B cell (primary cell): ENCODE measurements at regions not wholly inside any gene's neighbourhood (a gene's known extent, or its start where the extent isn't known, plus 50 kb on each side); places are given as distances from the start of the nearest gene placed in this dataset.

Experiments used
- ATAC-seq: fragments of 200-7000 bp; cut with Tn5 transposase; one replicate; pipeline ENCODE4 v1.10.0; 2021; ENCODE audit warnings: low read depth, mild to moderate bottlenecking, moderate number of reproducible peaks, moderate library complexity
- CTCF ChIA-PET: fragments of 350-600 bp; sonication (Branson Sonifier 250); formaldehyde crosslinking; loops from one replicate; lab custom pipeline; 2021; ENCODE audit warnings: antibody characterized with exemption, inconsistent platforms; lab: Charles Lee
- POLR2A ChIA-PET: fragments of 350-600 bp; sonication (Branson Sonifier 250); formaldehyde crosslinking; loops from one replicate; lab custom pipeline; 2021; ENCODE audit warnings: antibody characterized with exemption; lab: Charles Lee
- DNase-seq: peaks from one replicate; pipeline ENCODE4 v3.0.0; 2013
- H2AFZ ChIP-seq: 2 replicates; pipeline ENCODE4 v1.6.1; 2012; ENCODE audit warnings: mild to moderate bottlenecking, low read depth, low read length; ENCODE audit not compliant: insufficient read depth, poor library complexity, severe bottlenecking
- H3K27ac ChIP-seq, 2 donors: 1 replicate in 1 of 2; 2 replicates in 1 of 2; pipeline ENCODE4 v1.5.1; 2012 to 2013; ENCODE audit warnings: low read length in 2 of 2, mild to moderate bottlenecking in 2 of 2, moderate library complexity in 1 of 2
- H3K27me3 ChIP-seq, 4 experiments: fragments of 200-600 bp in 1 of 4; sonication (generic) in 1 of 4; replicated peaks in 1 of 4; 1 replicate in 2 of 4; 2 replicates in 2 of 4; pipeline versions ENCODE4 v1.6.1 to v1.7.0; 2013 to 2016; ENCODE audit warnings: low read length in 3 of 4, mild to moderate bottlenecking in 2 of 4, mixed read lengths in 1 of 4, moderate library complexity in 1 of 4; ENCODE audit not compliant: insufficient read depth in 4 of 4, control insufficient read depth in 3 of 4; ENCODE audit errors: control extremely low read depth in 1 of 4
- H3K36me3 ChIP-seq, 2 experiments: replicated peaks in 1 of 2; 1 replicate in 1 of 2; 2 replicates in 1 of 2; pipeline versions ENCODE4 v1.6.1 to v1.7.1; 2013; ENCODE audit warnings: low read length in 1 of 2; ENCODE audit not compliant: insufficient read depth in 2 of 2, control insufficient read depth in 1 of 2; ENCODE audit errors: control extremely low read depth in 1 of 2, extremely low read depth in 1 of 2
- H3K4me1 ChIP-seq, 2 donors: fragments of 200-600 bp in 1 of 2; sonication (generic) in 1 of 2; 1 replicate in 1 of 2; 2 replicates in 1 of 2; pipeline versions ENCODE4 v1.5.1 to v1.6.1; 2013 to 2017; ENCODE audit warnings: low read length in 2 of 2; ENCODE audit not compliant: control insufficient read depth in 2 of 2, insufficient read depth in 2 of 2
- H3K4me2 ChIP-seq: replicated peaks from 2 replicates; pipeline ENCODE3; 2012; ENCODE audit warnings: mild to moderate bottlenecking, low read depth, low read length; ENCODE audit not compliant: poor library complexity, severe bottlenecking
- H3K4me3 ChIP-seq, 5 experiments: fragments of 200-600 bp in 1 of 5; sonication (generic) in 1 of 5; 1 replicate in 3 of 5; 2 replicates in 2 of 5; pipeline versions ENCODE4 v1.5.1 to v1.7.0; 2011 to 2016; ENCODE audit warnings: low read length in 4 of 5, mild to moderate bottlenecking in 4 of 5, low read depth in 2 of 5, control low read depth in 1 of 5, moderate library complexity in 1 of 5; ENCODE audit not compliant: insufficient read depth in 1 of 5; ENCODE audit errors: control extremely low read depth in 1 of 5, extremely low read depth in 1 of 5
- H3K79me2 ChIP-seq: fragments of 200-600 bp; sonication (generic); one replicate; pipeline ENCODE4 v1.6.0; 2016; ENCODE audit warnings: low read length; ENCODE audit not compliant: control insufficient read depth, insufficient read depth
- H3K9ac ChIP-seq: fragments of 200-600 bp; sonication (generic); 2 replicates; pipeline ENCODE4 v1.6.1; 2017; ENCODE audit warnings: mild to moderate bottlenecking, low read length, moderate library complexity
- H3K9me3 ChIP-seq, 3 donors: one replicate each; pipeline versions ENCODE4 v1.6.1 to v1.7.1; 2013; ENCODE audit warnings: low read length in 2 of 3; ENCODE audit not compliant: control insufficient read depth in 2 of 3, insufficient read depth in 1 of 3; ENCODE audit errors: control extremely low read depth in 1 of 3
- H4K20me1 ChIP-seq: 2 replicates; pipeline ENCODE4 v1.6.0; 2012; ENCODE audit warnings: mild to moderate bottlenecking, low read length; ENCODE audit not compliant: insufficient read depth, control insufficient read depth, poor library complexity, severe bottlenecking
- H3K27ac Mint-ChIP-seq: one replicate; pipeline ENCODE4 v1.8.0; 2021; ENCODE audit warnings: mixed read lengths
- H3K27me3 Mint-ChIP-seq: one replicate; pipeline ENCODE4 v1.8.0; 2021; ENCODE audit warnings: mixed read lengths
- H3K4me1 Mint-ChIP-seq: one replicate; pipeline ENCODE4 v1.8.0; 2021; ENCODE audit warnings: mixed read lengths
- H3K4me3 Mint-ChIP-seq: one replicate; pipeline ENCODE4 v1.8.0; 2021; ENCODE audit warnings: mixed read lengths
- H3K9me3 Mint-ChIP-seq: one replicate; pipeline ENCODE4 v1.8.0; 2022; ENCODE audit warnings: mixed read lengths; ENCODE audit not compliant: insufficient read depth
- CTCF ChIP-seq: fragments of 200-600 bp; IDR thresholded peaks from one replicate; pipeline ENCODE4 v1.8.0; 2022; ENCODE audit warnings: antibody characterized with exemption, mild to moderate bottlenecking
- EZH2 ChIP-seq: IDR thresholded peaks from 2 replicates; pipeline ENCODE4 v1.6.1; 2012; ENCODE audit warnings: borderline replicate concordance, low read depth, mild to moderate bottlenecking, moderate library complexity, low read length; ENCODE audit not compliant: insufficient read depth, poor library complexity, severe bottlenecking
- WGBS: methylation state at CpG from one replicate; pipeline ENCODE4 v1.1.5; 2013; ENCODE audit warnings: missing lambda C conversion rate; ENCODE audit not compliant: insufficient coverage; 5-methylcytosine and 5-hydroxymethylcytosine counted together
- intact Hi-C: fragments of 100-400 bp; cut with micrococcal nuclease; formaldehyde crosslinking; loops from one replicate; pipeline ENCODE4 v1.10.0; 2022

GRCh38 chr5:159819591-159820411 is 96.5 kb upstream of the ADRA1B start:
- ATAC-seq (no peak), DNase-seq (no peak)
- TF ChIP-seq CTCF (no peak), EZH2 (no peak)
- Histone ChIP-seq H3K27ac (no peak overlapping the region), H3K36me3 (no peaks in the 10 kb centered on the region), H3K9ac (no peak overlapping the region), H3K4me1 (no peaks in the 10 kb centered on the region), H3K9me3 (no peaks in the 10 kb centered on the region), H3K4me2 (no peak overlapping the region), H2AFZ (no peak overlapping the region), H3K4me3 (no peak overlapping the region), H3K27me3 (no peaks in the 10 kb centered on the region), H3K79me2 (no peaks in the 10 kb centered on the region), H4K20me1 (no peaks in the 10 kb centered on the region)
- CTCF ChIA-PET, result no interaction called here
- 62% methylated on average over 8 of the region's 9 CpGs for WGBS
- POLR2A ChIA-PET, result no interaction called here
- Mint-ChIP-seq H3K27ac (no peak overlapping the region), H3K9me3 (no peaks in the 10 kb centered on the region), H3K4me1 (no peaks in the 10 kb centered on the region), H3K4me3 (no peak overlapping the region), H3K27me3 (peaks cover 3% of the 10 kb centered on the region)
- intact Hi-C loops, result no loop called here

GRCh38 chr5:159820692-159821091 is 95.6 kb upstream of the ADRA1B start:
- H3K36me3 ChIP-seq, result no peaks in the 10 kb centered on the region
- no peak overlapping the region for H3K9ac ChIP-seq
- Mint-ChIP-seq H3K4me3 (no peak overlapping the region), H3K4me1 (no peaks in the 10 kb centered on the region), H3K9me3 (no peaks in the 10 kb centered on the region), H3K27me3 (peaks cover 3% of the 10 kb centered on the region), H3K27ac (no peak overlapping the region)
- H3K27me3 ChIP-seq, result no peaks in the 10 kb centered on the region
- H3K27ac ChIP-seq, result no peak overlapping the region
- H4K20me1 ChIP-seq, result no peaks in the 10 kb centered on the region
- no peak overlapping the region for H3K4me2 ChIP-seq
- ChIA-PET POLR2A (no interaction called here), CTCF (no interaction called here)
- ATAC-seq, result no peak
- H3K79me2 ChIP-seq, result no peaks in the 10 kb centered on the region
- intact Hi-C loops, result no loop called here
- no peaks in the 10 kb centered on the region for H3K9me3 ChIP-seq
- WGBS, result 79% methylated on average over 2 of the region's 3 CpGs
- no peak overlapping the region for H2AFZ ChIP-seq
- H3K4me1 ChIP-seq, result peaks cover 0 to 4% of the 10 kb centered on the region in 2 donors
- no peak overlapping the region for H3K4me3 ChIP-seq
- TF ChIP-seq CTCF (no peak), EZH2 (no peak)
- no peak for DNase-seq
